ENCODE measurements at regions not wholly inside any gene's neighbourhood (a gene's known extent, or its start where the extent isn't known, plus 50 kb on each side); places are given as distances from the start of the nearest gene placed in this dataset.
"Not testable (repeated sequence)": the region's sequence is repeated elsewhere in the genome, so short reads cannot be mapped to it uniquely, and the experiment has no call there.

GRCh38 chr1:157399343-157399983 is 152.9 kb downstream of the FCRL5 start:
- H3K36me3 Mint-ChIP-seq, result no peaks in the 10 kb centered on the region
- H3K4me1 Mint-ChIP-seq, result no peaks in the 10 kb centered on the region
- H3K9me3 Mint-ChIP-seq, result no peaks in the 10 kb centered on the region
- H3K27ac Mint-ChIP-seq, result no peak overlapping the region
- H3K4me3 Mint-ChIP-seq, result no peak overlapping the region
- peaks cover 33% of the 10 kb centered on the region for H3K27me3 Mint-ChIP-seq

DNA sequence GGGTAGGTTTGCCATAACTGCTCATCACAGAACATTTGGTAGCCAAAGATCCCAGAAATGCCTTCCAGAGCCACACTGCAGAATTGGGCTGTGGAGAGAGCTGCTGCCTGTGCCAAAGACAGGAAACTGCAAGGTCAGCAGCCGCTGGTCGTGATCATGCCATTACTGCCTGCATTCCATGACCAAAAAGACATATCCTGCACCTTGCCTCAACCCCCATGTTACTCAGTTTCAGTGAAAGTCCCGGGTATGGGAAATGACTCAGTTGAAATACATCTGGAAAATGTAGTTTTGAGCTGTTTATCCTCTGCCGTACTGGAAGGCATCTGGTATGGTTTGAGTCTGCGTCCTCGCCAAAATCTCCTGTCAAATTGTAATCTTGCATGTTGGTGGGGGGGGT is 161.7 kb downstream of the FCRL5 start:
- no peak overlapping the region for H3K4me3 Mint-ChIP-seq
- H3K4me1 Mint-ChIP-seq, result no peaks in the 10 kb centered on the region
- H3K27me3 Mint-ChIP-seq, result peaks cover 26% of the 10 kb centered on the region
- no peaks in the 10 kb centered on the region for H3K36me3 Mint-ChIP-seq
- H3K27ac Mint-ChIP-seq, result no peak overlapping the region
- no peaks in the 10 kb centered on the region for H3K9me3 Mint-ChIP-seq

DNA sequence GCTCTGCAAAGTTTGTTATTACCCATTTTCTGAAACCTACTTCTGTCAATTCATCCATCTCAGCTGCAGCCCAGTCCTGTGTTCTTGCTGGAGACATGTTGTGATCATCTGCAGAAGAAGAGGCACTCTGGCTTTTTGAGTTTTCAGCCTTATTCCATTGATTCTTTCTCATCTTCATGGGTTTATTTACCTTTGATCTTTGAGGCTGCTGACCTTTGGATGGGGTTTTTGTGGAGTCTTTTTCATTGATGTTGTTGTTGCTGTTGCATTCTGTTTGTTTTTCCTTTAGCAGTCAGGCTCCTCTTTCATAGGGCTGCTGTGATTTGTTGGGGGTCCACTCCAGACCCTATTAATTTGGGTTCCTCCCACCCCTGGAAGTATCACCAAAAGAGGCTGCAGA is 164.3 kb downstream of the FCRL5 start:
- Mint-ChIP-seq H3K27me3 (peaks cover 19% of the 10 kb centered on the region), H3K4me1 (no peaks in the 10 kb centered on the region), H3K4me3 (no peak overlapping the region), H3K27ac (no peak overlapping the region), H3K36me3 (no peaks in the 10 kb centered on the region), H3K9me3 (no peaks in the 10 kb centered on the region)

- H3K4me3 Mint-ChIP-seq, result no peak overlapping the region
- no peaks in the 10 kb centered on the region for H3K9me3 Mint-ChIP-seq
- no peak overlapping the region for H3K27ac Mint-ChIP-seq
Observed at GRCh38 chr1:157384258-157384657, 168.1 kb downstream of the FCRL5 start.

DNA sequence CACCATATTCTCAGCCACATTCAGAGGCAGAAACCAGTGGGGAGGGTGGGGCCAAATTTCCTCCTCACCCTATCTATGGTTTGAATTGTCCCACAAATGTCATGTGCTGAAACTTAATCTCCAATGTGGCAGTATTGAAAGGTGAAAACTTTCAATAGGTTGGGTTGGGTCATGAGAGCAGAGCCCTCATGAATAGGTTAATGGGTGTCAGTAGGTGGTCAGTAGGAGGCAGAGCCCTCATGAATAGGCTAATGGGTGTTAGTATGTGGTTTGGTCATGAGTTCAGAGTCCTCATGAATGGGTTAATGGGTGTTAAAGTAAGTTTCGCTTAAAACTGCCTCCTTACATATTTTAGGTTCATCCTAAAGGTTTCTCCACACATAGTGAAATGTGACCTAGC is 170.0 kb downstream of the FCRL5 start:
- Mint-ChIP-seq H3K4me3 (no peak overlapping the region), H3K9me3 (no peaks in the 10 kb centered on the region), H3K4me1 (no peaks in the 10 kb centered on the region), H3K27me3 (peaks cover 7% of the 10 kb centered on the region), H3K36me3 (no peaks in the 10 kb centered on the region), H3K27ac (no peak overlapping the region)

More at GRCh38 chr1:157384258-157384657, 168.1 kb downstream of the FCRL5 start:
- Mint-ChIP-seq H3K27me3 (peaks cover 4% of the 10 kb centered on the region), H3K4me1 (no peaks in the 10 kb centered on the region), H3K36me3 (no peaks in the 10 kb centered on the region)

DNA sequence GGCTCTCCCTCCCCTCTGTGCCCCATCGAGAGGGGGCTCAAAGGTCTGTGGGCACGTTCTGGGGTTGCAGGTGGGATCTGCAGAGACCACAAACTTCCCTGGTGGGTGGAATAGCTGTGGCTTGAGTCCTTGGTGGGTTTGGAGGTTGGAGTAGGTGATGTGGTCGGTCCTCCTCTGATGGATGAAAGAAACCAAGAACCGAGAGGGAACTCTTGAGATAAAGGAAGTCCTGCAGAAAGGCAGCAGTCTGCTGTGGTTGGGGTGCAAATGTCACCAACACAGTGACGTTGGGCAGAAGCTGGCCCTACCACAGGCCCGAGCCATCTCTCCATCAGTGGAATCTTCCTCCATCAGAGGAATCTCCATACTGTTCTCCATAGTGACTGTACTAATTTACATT is 171.8 kb downstream of the FCRL5 start:
- Mint-ChIP-seq H3K36me3 (no peaks in the 10 kb centered on the region), H3K4me3 (no peak overlapping the region), H3K27ac (no peak overlapping the region), H3K27me3 (peaks cover 19% of the 10 kb centered on the region), H3K9me3 (no peaks in the 10 kb centered on the region), H3K4me1 (no peaks in the 10 kb centered on the region)

GRCh38 chr1:157377280-157377713 is 175.0 kb downstream of the FCRL5 start:
- H3K27me3 Mint-ChIP-seq, result peaks cover 23% of the 10 kb centered on the region
- not testable (repeated sequence) for H3K9me3 Mint-ChIP-seq, H3K4me1 Mint-ChIP-seq, H3K4me3 Mint-ChIP-seq, H3K36me3 Mint-ChIP-seq
- H3K27ac Mint-ChIP-seq, result peak overlapping the region; percentile 12

GRCh38 chr1:157376681-157377080 is 175.6 kb downstream of the FCRL5 start:
- Mint-ChIP-seq H3K4me3 (no peak overlapping the region), H3K27ac (no peak overlapping the region), H3K36me3 (no peaks in the 10 kb centered on the region), H3K27me3 (peaks cover 25% of the 10 kb centered on the region), H3K4me1 (no peaks in the 10 kb centered on the region), H3K9me3 (no peaks in the 10 kb centered on the region)

- H3K27ac Mint-ChIP-seq, H3K4me1 Mint-ChIP-seq, H3K4me3 Mint-ChIP-seq, H3K36me3 Mint-ChIP-seq, H3K9me3 Mint-ChIP-seq: not testable (repeated sequence)
- peaks cover 23% of the 10 kb centered on the region for H3K27me3 Mint-ChIP-seq
Observed at GRCh38 chr1:157372311-157372710, 180.0 kb downstream of the FCRL5 start.

GRCh38 chr1:157371826-157372225 is 180.5 kb downstream of the FCRL5 start:
- Mint-ChIP-seq H3K4me3 (no peak overlapping the region), H3K4me1 (no peaks in the 10 kb centered on the region), H3K27ac (no peak overlapping the region), H3K36me3 (no peaks in the 10 kb centered on the region), H3K9me3 (no peaks in the 10 kb centered on the region), H3K27me3 (peaks cover 19% of the 10 kb centered on the region)

- H3K27me3 Mint-ChIP-seq, result peaks cover 15% of the 10 kb centered on the region
- H3K27ac Mint-ChIP-seq, result no peak overlapping the region
- H3K4me1 Mint-ChIP-seq, result no peaks in the 10 kb centered on the region
- H3K4me3 Mint-ChIP-seq, result no peak overlapping the region
- no peaks in the 10 kb centered on the region for H3K9me3 Mint-ChIP-seq
- H3K36me3 Mint-ChIP-seq, result no peaks in the 10 kb centered on the region
Observed at GRCh38 chr1:157371221-157371620, 181.1 kb downstream of the FCRL5 start.

GRCh38 chr1:157370698-157371097 is 181.6 kb downstream of the FCRL5 start:
- Mint-ChIP-seq H3K36me3 (no peaks in the 10 kb centered on the region), H3K4me1 (no peaks in the 10 kb centered on the region), H3K4me3 (no peak overlapping the region), H3K27ac (no peak overlapping the region), H3K27me3 (peaks cover 10% of the 10 kb centered on the region), H3K9me3 (no peaks in the 10 kb centered on the region)

- Mint-ChIP-seq H3K4me1 (no peaks in the 10 kb centered on the region), H3K9me3 (no peaks in the 10 kb centered on the region)
Observed at GRCh38 chr1:157369808-157370521, 182.3 kb downstream of the FCRL5 start.

GRCh38 chr1:157368941-157369340 is 183.4 kb downstream of the FCRL5 start:
- H3K36me3 Mint-ChIP-seq, H3K4me1 Mint-ChIP-seq, H3K9me3 Mint-ChIP-seq, H3K27ac Mint-ChIP-seq, H3K4me3 Mint-ChIP-seq, H3K27me3 Mint-ChIP-seq: not testable (repeated sequence)

More at GRCh38 chr1:157369808-157370521, 182.3 kb downstream of the FCRL5 start:
- no peak overlapping the region for H3K27ac Mint-ChIP-seq
- H3K4me3 Mint-ChIP-seq, result no peak overlapping the region
- no peaks in the 10 kb centered on the region for H3K36me3 Mint-ChIP-seq
- H3K27me3 Mint-ChIP-seq, result peaks cover 8% of the 10 kb centered on the region

- no peak overlapping the region for H3K4me3 Mint-ChIP-seq
- no peaks in the 10 kb centered on the region for H3K4me1 Mint-ChIP-seq
Observed at GRCh38 chr1:157368363-157368762, 184.0 kb downstream of the FCRL5 start.

DNA sequence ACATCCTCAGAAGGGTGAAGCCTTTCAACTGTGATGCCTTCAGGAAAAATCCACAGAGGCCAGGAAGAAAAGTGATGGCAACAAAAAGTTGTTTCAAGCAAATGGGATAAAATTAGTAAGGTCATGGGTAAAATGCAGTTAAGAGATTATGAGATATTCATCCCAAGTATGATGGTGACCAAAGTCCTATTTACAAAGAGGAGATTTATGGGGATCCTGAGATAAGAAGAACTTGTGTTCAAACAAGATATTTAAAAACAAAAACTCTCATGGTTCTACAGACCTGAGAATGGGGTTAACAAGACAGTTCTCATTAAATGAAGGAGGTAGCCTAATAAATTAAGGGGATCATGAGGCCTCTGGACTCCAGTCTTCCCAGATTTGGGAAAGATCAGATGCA is 184.4 kb downstream of the FCRL5 start:
- Mint-ChIP-seq H3K4me3 (no peak overlapping the region), H3K27me3 (peaks cover 6% of the 10 kb centered on the region), H3K9me3 (no peaks in the 10 kb centered on the region), H3K27ac (no peak overlapping the region), H3K36me3 (no peaks in the 10 kb centered on the region), H3K4me1 (no peaks in the 10 kb centered on the region)

More at GRCh38 chr1:157368363-157368762, 184.0 kb downstream of the FCRL5 start:
- Mint-ChIP-seq H3K9me3 (no peaks in the 10 kb centered on the region), H3K36me3 (no peaks in the 10 kb centered on the region), H3K27ac (no peak overlapping the region), H3K27me3 (peaks cover 6% of the 10 kb centered on the region)
